ENCODE measurements at regions not wholly inside any gene's neighbourhood (a gene's known extent, or its start where the extent isn't known, plus 50 kb on each side); places are given as distances from the start of the nearest gene placed in this dataset.

GRCh38 chr12:92424338-92424737, 278.5 kb upstream of the PLEKHG7 start:
- TF ChIP-seq, protein P1, sequence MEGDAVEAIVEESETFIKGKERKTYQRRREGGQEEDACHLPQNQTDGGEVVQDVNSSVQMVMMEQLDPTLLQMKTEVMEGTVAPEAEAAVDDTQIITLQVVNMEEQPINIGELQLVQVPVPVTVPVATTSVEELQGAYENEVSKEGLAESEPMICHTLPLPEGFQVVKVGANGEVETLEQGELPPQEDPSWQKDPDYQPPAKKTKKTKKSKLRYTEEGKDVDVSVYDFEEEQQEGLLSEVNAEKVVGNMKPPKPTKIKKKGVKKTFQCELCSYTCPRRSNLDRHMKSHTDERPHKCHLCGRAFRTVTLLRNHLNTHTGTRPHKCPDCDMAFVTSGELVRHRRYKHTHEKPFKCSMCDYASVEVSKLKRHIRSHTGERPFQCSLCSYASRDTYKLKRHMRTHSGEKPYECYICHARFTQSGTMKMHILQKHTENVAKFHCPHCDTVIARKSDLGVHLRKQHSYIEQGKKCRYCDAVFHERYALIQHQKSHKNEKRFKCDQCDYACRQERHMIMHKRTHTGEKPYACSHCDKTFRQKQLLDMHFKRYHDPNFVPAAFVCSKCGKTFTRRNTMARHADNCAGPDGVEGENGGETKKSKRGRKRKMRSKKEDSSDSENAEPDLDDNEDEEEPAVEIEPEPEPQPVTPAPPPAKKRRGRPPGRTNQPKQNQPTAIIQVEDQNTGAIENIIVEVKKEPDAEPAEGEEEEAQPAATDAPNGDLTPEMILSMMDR (conservative IDR thresholded peaks at IDR 0.05; ENCODE audit: low read length), result no peak
- TF ChIP-seq EZH2phosphoT487 (IDR thresholded peaks at IDR 0.05; ENCODE audit: borderline replicate concordance, low read depth, low read length), result no peak

Measured in OCI-LY7 (cell line).